NCI-H2196 (cell line): ENCODE measurements at regions not wholly inside any gene's neighbourhood (a gene's known extent, or its start where the extent isn't known, plus 50 kb on each side); places are given as distances from the start of the nearest gene placed in this dataset.

ENCODE experiments used
- DNase-seq: peaks from one replicate; lab custom pipeline; 2025; ENCODE audit not compliant: unreplicated experiment; lab: John Stamatoyannopoulos, UW

- DNase-seq, result no peak
Measured at GRCh38 chr2:163281717-163282116, 443.1 kb upstream of the KCNH7 start.

GRCh38 chr2:163269374-163270021 is 430.9 kb upstream of the KCNH7 start:
- no peak for DNase-seq

GRCh38 chr2:163266772-163267171 is 428.2 kb upstream of the KCNH7 start:
- DNase-seq, result no peak

- no peak for DNase-seq
Measured at GRCh38 chr2:163265562-163265961, 427.0 kb upstream of the KCNH7 start.

- no peak for DNase-seq
Measured at GRCh38 chr2:163264341-163264740, 425.8 kb upstream of the KCNH7 start.

GRCh38 chr2:163259489-163259888 is 420.9 kb upstream of the KCNH7 start:
- DNase-seq, result no peak

- DNase-seq, result no peak
Measured at GRCh38 chr2:163255086-163255485, 416.5 kb upstream of the KCNH7 start.

- DNase-seq, result no peak
Measured at GRCh38 chr2:163253621-163254285, 415.2 kb upstream of the KCNH7 start.

- DNase-seq, result no peak
Measured at GRCh38 chr2:163252199-163252598, 413.6 kb upstream of the KCNH7 start.

GRCh38 chr2:163248376-163249253 is 410.0 kb upstream of the KCNH7 start:
- no peak for DNase-seq

GRCh38 chr2:163247847-163248220 is 409.3 kb upstream of the KCNH7 start:
- no peak for DNase-seq

- DNase-seq, result no peak
Measured at GRCh38 chr2:163247156-163247846, 408.7 kb upstream of the KCNH7 start.

GRCh38 chr2:163246135-163246534 is 407.6 kb upstream of the KCNH7 start:
- DNase-seq, result no peak

GRCh38 chr2:163236553-163236952 is 398.0 kb upstream of the KCNH7 start:
- DNase-seq, result no peak

GRCh38 chr2:163231666-163232065 is 393.1 kb upstream of the KCNH7 start:
- DNase-seq, result no peak

GRCh38 chr2:163213661-163214081 is 375.1 kb upstream of the KCNH7 start:
- no peak for DNase-seq

- no peak for DNase-seq
Measured at GRCh38 chr2:163210430-163210918, 371.9 kb upstream of the KCNH7 start.

- no peak for DNase-seq
Measured at GRCh38 chr2:163207693-163208370, 369.3 kb upstream of the KCNH7 start.

- no peak for DNase-seq
Measured at GRCh38 chr2:163205589-163206254, 367.2 kb upstream of the KCNH7 start.

GRCh38 chr2:163200741-163201140 is 362.2 kb upstream of the KCNH7 start:
- no peak for DNase-seq
